GM18861 (cell line): ENCODE measurements at regions not wholly inside any gene's neighbourhood (a gene's known extent, or its start where the extent isn't known, plus 50 kb on each side); places are given as distances from the start of the nearest gene placed in this dataset.

Experiments used
- ATAC-seq: cut with Tn5 transposase; IDR thresholded peaks from one replicate; pipeline ENCODE4 v1.9.1; 2021; ENCODE audit not compliant: unreplicated experiment

DNA sequence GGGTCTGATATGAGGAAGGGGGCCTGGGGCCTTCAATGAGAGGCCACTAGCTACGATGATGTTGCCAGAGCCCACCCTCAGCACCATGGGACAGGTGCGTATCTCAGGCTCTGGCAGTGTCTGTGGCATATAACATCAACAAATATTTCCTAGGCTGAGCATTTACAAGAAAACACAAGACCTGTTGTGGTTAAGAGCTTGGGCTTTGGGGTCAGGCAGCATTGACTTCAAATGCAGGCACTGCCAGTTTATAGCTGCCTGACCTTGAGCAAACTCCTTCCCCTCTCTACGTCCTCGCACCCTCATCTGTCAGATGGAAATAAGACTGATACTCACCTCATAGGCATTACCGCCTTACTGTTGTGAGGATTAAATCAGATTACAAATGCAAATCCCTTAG is 156.0 kb downstream of the KATNAL1 start:
- no peak for ATAC-seq

DNA sequence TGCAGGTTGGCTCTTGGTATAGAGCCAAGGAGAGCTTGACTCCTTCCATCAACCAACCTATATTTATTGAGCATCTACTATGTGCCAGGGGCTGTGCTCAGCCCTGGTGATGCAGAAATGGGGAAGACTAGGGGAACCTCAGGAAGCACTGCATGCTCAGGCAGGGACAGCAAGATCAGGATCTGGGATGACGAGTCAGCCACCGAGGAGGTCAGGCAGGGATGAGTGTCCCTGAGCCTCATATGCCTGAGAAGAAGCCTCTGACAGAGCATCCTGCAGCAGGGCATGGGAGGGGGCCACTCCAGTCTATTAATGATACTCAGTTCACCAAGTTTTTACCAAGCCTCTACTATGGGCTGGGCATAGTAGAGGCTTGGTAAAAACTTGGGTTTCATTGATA is 158.1 kb downstream of the KATNAL1 start:
- ATAC-seq = no peak

DNA sequence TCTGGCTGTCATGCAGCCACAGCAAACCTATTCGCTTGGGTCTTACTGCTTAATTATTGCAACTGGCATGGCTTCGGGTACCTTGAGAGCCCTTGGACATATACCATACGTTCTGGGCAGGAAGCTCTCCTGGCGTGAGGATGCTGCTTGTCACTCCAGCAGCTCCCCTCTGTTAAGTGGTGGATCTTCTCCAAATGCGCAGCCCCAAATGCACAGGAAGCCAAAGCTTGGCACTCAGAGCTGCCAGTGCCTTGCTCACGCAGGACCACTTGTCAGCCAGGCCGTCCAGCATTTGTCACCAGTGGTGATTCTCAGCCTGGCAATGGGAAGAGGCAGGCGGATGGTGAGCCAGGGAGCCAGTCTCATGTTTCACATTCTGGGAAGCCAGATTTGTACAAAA is 158.6 kb downstream of the KATNAL1 start:
- no peak for ATAC-seq

DNA sequence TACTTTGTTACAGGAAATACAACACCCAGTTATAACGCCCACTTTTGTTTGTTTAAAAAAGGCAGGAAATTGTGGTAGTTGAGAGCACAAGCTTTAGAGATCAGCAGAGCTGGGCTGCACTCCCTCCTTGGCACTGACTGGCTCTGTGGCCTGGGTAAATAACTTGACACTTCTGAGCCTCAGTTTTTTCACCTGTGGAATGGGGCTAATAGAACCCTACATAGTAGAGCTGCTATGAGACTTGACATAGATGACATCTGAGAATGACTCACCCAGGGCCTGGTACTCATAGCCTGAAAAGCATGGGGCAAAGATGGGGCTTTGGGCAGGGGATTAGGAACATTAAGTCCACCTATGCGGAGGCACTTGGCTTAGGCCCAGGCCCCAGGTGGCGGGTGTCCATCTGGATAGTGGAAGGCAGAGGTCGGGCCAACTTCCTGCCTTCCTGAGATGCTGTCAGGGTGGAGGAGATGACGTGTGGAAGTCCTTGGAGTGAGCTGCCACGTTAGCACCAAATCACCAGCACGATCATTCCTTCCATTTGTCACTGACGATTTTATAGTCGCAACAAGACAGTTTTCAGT is 159.1 kb downstream of the KATNAL1 start:
- ATAC-seq = no peak

DNA sequence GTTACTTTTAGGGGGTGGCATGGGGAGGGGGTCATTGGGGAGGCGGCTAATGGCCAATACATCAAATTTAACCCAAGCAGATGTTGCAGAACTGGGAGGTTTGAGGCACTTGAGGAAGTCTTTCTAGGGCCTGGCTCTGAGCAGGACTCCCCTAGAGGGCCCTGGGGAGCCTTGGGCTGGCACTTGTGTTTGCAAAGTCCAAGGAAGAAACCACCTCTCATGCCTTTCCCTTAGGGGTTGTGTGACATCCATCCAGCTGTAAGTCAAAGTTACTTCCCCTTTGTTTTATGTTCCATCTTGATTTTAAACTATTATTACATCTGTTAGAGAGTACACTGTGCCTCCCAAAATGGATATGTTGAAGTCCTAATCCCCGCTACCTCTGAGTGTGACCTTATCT is 159.9 kb downstream of the KATNAL1 start:
- no peak for ATAC-seq

DNA sequence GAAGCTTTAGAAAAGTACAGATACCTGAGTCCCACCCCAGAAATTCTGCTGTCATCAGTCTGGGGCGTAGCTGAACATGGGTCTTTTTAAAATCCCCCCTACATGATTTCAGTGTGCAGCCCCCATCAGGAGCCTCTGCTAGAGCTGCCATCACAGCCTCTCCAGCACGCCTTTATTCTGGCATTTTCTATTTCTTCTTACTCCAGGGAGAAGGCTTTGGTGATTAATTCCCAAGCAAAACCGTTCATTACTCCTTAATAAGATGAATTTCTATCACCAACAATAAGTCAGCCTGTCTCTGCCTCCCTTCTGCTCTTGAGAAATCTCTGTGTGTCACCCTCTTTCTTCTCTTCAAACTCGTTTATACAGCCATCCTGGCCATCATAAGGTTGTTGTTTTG is 160.3 kb downstream of the KATNAL1 start:
- ATAC-seq = no peak

DNA sequence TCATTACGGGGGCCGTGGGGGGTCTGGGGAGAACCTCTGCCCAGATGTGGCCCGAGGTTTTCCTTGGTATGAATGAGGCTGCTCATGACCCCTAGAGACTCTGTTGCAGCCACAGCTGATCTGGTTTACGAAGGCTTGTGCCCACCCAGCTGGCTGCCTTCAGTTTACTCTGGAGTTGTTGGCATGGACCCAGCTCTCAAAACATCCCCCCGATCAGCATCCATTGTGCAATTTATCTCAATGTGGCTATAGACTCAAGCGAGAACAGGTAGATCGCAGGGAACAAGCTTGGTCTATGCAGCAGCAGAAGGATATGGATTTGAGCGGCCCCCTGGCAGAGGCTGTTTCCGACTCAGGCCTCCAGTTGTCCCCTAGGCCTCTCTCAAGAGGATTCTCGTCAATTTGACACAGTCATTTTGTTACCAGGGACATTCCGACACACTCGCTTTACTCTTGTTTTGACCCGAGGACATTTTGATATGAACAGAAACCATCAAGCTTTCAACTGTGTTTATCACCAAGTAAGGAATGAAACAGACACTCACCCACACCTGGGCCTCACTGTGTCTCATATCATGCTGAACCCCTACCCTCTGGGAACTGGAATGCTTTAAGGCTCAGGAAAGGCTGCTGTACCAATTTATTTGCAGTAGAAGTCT is 161.5 kb downstream of the KATNAL1 start:
- ATAC-seq = peak; percentile 41

DNA sequence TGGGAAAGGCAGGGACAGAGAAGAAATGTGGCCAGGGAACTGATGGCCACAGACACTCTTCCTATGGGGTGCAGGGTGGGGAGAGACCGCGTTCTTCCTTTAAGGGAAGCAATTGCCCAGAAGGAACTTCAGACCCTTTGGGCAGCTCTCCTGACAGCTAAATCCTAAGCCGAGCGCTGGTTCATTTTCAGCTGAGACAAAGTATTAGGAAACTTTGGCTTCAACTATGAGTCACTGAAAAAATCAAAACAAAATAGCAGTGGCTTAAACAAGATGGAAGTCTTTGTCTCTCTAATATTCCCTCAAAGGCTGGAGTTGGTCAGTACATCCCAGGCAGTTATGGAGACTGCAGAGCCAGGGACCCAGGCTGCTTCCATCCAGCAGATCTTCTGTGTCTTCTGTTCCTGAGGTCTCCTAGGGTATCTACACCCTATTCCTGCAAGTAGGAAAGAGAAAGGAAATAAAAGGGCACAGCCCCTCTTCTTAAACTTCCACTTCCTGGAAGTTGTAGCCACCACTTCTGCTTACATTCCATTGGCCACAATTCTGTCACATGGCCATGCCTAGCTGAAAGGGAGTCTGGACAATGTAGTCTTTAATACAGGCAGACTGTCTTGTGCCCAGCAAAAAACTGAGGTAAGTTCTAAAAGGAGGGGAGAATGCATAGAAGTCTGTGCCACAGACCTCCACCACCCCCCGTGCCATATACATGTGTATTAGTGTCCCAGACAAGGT is 163.5 kb downstream of the KATNAL1 start:
- ATAC-seq = no peak

DNA sequence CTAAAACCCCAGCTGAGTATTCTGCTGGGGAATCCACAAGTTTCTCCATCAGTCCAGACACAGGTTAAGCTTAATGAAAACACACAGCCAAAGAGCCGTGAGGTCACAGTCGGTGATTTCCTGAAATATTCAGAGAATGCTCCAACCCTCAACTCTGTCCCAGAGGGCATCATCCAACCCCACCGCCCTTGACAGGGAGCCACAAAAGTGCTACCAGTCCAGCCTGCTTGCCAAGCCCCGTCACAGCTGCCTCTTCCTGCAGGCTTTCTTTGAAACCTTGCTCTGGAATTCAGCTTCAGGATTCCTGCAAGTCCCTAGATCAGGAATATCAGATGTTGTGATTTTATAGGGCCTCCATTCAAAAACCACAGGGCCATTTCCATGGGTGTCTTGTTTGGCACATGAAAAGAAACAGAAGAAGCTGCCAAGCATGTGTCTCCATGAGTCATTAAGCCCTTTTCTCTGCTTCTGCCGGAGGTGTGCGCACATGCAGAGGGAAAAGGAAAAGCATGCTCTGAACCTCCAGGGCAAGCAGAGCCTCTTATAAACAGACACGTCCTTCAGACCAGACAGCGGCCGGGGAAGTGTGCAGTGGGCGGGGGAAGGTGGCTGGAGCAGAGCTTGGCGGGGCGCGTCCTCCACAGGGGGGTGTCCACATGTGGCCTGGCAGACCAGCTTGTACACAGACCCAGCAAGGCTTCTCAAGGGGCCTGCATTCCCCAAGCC is 164.7 kb downstream of the KATNAL1 start:
- ATAC-seq = no peak

DNA sequence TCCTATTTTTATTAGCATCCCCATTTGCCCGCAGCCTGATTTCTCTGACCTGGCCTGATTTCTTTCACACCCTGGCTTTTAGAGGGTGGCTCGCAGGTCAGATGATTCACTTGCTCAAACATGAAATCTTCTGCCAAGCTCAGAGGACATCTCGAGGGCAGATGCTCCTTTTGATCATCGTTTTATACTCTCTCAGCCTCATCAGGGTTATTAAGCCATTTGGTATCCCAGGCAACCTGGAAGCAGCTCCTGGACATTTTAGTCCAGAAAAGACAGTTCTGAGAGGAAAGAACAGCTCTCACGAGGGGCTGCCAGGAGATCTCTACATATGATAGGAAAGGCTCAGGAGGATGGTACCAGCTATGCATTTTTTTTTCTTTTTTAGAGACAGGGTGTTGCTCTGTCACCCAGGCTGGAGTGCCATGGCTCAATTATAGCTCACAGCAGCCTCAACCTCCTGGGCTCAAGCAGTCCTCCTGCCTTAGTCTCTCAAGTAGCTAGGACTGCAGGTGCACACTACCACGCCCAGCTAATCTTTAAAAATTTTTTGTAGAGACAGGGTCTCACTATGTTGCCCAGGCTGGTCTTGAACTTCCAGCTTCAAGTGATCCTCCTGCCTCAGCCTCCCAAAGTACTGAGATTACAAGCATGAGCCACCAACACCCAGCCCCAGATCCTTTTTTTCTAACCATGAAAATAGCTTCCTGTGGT is 165.4 kb downstream of the KATNAL1 start:
- ATAC-seq = no peak

DNA sequence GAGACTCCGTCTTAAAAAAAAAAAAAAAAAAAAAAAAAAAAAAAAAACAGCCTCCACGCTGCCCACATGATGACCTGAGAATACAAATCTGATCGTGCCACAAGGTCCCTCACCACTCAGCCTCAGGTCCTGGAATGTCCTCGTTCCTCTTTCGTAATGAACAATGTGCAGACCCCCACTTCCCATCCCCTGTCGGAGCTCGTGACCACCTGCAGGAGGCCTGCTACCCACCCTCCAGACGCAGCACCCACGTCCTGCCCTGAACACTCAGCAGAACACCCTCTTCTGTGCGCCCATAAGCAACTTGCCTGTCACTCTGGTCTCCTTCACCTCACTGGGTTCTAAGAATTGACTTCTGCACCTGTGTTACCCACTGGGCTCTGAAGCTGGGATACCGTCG is 166.4 kb downstream of the KATNAL1 start:
- ATAC-seq = no peak

DNA sequence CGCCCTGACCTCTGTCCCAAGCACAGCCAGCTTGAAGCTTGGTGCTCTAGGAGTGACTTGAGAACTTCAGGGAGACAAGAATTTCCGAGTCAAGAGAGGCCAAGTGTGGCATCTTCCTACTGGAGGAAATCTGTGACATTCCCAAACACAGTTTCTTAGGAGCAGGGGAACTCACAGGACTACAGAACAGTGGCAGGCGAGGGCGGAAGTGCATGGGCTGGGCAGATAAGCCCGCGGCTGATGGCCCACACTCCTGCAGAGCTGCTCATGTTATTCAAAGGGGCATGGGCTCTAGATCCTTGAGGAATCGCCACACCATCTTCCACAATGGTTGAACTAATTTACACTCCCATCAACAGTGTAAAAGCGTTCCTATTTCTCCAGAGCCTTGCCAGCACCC is 168.8 kb downstream of the KATNAL1 start:
- ATAC-seq = no peak

DNA sequence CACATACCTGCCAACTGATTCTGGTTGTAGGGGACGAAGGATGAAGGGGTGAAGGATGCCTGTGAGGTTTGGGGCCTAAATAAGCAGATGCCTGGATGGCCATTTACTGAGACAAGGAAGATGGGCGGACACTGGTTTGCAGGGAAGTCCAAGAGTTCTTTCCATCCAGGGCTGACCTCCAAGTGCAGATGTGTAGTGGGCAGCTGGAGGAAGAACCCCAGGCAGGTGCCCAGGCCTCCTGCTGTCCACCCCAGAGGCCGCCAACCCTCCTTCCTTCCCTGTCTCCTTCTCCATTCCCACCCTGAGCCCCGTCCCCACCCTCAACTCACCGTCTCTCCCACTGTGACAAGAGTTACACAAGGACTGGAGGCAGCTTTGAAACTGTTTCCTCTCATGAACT is 171.5 kb downstream of the KATNAL1 start:
- ATAC-seq = no peak

DNA sequence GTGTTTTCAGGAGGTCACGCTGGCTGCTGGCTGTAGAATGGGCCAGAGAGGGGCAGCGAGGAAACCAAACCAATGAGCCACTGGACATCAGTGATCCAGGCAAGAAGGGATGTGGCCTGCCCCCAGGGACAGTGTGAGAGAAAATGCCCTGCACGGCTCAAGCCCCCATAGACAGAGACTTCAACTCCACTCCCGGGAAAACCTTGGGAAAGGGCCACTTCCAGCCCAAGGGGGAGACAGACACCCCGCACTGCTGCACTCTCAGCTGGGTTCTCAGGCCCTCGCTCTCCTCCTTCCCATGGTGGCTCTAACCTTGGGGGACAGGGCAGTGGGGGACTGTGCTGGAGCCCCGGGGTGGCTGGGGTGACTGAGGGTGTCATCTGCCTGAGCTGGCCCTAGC is 172.0 kb downstream of the KATNAL1 start:
- no peak for ATAC-seq

DNA sequence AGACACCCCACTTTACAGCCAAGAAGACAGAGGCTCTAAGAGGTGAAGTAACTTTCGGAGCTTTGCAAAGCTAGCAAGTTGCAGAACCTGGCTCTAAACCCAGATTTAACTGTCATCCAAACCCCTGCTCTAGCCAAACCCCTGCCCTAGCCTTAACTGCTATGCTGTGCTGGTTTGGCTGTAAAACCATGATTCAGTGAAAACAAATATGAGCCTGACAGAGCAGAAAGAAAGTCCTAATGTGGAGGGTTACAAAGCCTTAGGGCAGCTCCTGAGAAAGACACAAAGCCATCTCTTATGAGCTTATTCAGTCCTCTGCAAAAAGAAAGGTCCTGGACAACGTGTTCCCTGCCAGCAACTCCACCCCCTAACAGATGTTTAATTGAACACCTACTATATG is 172.8 kb downstream of the KATNAL1 start:
- ATAC-seq = no peak

DNA sequence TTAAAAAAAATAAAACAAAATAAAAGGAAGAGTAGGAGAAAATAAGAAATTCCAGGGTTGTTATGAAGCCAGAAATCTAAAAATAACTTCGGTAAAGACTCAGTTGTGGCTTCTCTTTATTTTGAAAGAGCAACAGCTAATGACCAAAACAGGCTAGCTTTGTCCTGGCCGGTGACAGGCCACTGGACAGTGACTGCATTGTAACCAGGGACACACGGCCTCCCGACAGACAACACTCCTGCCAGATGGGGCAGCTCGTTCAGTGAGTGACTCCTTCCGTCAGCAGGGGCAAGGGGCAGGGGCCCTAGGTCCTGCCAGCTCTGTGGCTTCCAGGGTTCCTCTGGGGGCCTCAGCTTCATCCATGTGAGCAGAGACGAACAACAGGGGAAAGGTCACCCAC is 173.4 kb downstream of the KATNAL1 start:
- ATAC-seq = no peak

DNA sequence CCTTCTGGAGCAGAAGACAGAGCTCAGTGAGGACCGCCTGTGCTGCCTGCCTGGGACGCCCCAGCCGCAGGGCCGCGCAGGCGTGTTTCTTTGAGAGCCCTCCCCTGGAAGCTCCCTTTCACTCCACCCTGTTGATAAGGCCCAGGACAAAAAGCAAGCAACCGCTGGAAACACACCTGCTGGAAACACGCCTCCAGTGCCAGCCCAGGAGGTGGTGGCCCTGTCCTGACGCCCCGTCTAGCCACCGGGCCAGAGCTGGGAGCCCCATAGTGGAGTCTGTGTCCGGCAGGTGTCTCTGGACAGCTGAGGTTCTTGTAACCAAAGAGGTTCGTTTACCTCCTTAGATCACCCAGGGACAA is 173.8 kb downstream of the KATNAL1 start:
- no peak for ATAC-seq

DNA sequence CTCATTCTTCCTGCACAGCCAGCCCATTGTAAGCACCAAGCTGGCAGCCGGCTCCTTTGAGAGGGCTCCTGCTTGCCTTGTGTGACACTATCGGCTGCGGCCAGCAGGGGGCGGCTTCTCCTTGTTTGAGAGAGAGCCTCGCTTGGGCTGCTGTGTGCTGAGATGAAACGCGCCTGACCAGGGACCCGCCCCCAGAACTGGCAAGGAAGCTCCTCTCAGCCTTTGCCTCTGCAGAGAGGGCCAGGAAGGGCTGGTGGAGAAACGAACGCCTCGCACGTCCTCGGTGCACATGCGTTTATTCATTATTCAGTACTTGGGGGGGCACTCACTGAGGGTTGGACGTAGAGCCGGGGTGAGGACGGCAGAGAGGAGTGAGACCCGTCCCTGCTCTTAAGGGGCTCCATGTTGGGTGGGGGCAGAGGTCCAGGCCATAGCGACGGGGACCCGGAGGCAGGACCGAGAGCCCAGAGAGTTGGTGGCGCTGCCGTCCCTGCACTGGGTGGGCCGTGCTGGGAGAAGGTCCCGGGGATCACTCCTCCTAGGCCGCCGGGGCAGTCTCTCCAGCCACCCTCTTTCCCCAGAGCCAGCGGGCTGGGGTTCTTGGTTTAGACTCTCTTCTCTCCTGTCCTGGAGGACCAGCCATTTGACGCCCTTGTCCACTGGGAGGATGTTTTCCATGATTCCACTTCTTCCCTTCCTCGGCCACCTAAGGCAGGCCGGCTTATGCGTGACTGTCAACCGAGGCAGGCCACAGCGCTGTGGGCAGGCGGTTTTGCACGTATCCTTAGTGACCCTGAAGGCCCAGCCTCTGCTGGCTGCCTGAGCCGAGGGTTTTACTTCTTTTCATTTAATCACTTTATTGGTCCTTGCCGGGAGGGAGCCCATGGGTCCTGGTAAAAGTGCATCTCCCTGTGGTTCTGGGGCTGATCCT is 174.5 kb downstream of the KATNAL1 start:
- ATAC-seq = peak; percentile 86

DNA sequence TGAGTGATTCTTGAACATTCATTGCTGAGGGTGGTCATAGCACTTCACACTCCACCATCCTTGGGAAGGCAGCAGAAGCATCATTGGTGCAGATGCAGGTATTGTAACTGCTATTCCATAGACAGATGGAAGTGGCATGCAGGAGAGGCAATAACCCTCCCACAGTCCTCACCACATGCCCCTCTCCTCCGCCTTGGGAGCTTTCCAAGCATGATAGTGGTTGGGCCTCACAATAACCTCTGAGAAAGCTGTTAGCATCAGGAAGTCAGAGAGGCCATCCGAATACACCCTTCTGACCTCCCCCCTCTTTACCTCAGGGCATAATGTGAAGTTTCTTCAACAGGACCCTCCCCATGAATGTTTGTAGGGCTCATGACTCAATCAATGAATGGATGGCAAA is 177.9 kb downstream of the KATNAL1 start:
- ATAC-seq = no peak

DNA sequence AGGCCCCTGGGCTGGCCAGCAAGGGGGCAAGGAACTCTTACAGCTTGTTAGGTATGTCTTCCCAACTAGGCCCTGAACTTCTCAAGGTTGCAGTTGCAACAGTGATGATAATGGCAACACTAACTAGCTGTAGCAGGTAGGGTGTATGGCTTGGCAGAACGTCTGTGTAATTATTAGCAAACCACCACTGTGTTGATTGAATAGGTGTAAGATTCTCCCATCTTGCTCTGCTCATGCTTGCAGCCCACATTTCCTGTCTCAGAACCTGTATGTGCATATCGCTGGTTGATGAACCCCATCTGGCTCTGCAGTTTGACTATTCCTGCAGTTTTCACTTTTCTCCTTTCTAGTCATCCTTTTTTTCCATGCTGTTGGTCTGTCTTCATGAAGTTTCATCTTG is 178.8 kb downstream of the KATNAL1 start:
- peak; percentile 77 for ATAC-seq
